ENCODE measurements at regions not wholly inside any gene's neighbourhood (a gene's known extent, or its start where the extent isn't known, plus 50 kb on each side); places are given as distances from the start of the nearest gene placed in this dataset.

DNA sequence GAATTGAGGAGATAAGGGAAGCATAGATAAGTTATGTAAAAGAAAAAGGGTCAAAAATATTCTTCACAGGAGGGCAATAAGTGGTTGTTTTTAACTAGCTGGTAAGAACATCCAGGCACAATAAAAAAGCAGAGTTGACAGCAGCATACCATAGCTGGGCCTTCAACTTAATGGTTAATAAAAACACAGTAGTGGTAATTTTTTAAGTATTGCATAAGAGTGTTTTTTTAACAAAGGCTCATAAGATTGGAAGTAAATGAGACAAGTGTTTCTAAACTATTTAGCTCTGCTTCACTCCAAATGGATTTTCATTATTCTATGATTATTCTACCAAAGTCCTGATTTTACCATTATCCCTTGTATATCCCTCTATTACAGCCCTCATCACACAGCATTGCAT lies 140.1 kb upstream of the TSPAN8 start:
- TF ChIP-seq, protein P1, sequence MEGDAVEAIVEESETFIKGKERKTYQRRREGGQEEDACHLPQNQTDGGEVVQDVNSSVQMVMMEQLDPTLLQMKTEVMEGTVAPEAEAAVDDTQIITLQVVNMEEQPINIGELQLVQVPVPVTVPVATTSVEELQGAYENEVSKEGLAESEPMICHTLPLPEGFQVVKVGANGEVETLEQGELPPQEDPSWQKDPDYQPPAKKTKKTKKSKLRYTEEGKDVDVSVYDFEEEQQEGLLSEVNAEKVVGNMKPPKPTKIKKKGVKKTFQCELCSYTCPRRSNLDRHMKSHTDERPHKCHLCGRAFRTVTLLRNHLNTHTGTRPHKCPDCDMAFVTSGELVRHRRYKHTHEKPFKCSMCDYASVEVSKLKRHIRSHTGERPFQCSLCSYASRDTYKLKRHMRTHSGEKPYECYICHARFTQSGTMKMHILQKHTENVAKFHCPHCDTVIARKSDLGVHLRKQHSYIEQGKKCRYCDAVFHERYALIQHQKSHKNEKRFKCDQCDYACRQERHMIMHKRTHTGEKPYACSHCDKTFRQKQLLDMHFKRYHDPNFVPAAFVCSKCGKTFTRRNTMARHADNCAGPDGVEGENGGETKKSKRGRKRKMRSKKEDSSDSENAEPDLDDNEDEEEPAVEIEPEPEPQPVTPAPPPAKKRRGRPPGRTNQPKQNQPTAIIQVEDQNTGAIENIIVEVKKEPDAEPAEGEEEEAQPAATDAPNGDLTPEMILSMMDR (IDR thresholded peaks at IDR 0.05), result no peak
- no peak for TF ChIP-seq POLR2AphosphoS5 (IDR thresholded peaks at IDR 0.05)
- no peak for TF ChIP-seq POLR2A (IDR thresholded peaks at IDR 0.05)
- TF ChIP-seq EP300 (IDR thresholded peaks at IDR 0.05), result no peak

All from gastroesophageal sphincter (tissue), 3 donors.